NCI-H2029 (cell line): ENCODE measurements at regions not wholly inside any gene's neighbourhood (a gene's known extent, or its start where the extent isn't known, plus 50 kb on each side); places are given as distances from the start of the nearest gene placed in this dataset.
"Not testable (repeated sequence)": the region's sequence is repeated elsewhere in the genome, so short reads cannot be mapped to it uniquely, and the experiment has no call there.

Experiments
- DNase-seq: peaks from one replicate; lab custom pipeline; 2025; lab: John Stamatoyannopoulos, UW

GRCh38 chr1:55535724-55536544, 320.8 kb upstream of the USP24 start:
- DNase-seq: no peak

GRCh38 chr1:55534565-55535121, 319.5 kb upstream of the USP24 start:
- no peak for DNase-seq

GRCh38 chr1:55531644-55532043, 316.5 kb upstream of the USP24 start:
- DNase-seq: no peak

- DNase-seq: no peak
These were observed 315.8 kb upstream of the USP24 start for GRCh38 chr1:55530749-55531478.

- no peak for DNase-seq
These were observed 313.9 kb upstream of the USP24 start for GRCh38 chr1:55529017-55529416.

- DNase-seq: no peak
These were observed 312.7 kb upstream of the USP24 start for GRCh38 chr1:55527831-55528230.

- DNase-seq: no peak
These were observed 311.6 kb upstream of the USP24 start for GRCh38 chr1:55526716-55527115.

GRCh38 chr1:55524006-55524405, 308.8 kb upstream of the USP24 start:
- DNase-seq: no peak

GRCh38 chr1:55522982-55523381, 307.8 kb upstream of the USP24 start:
- no peak for DNase-seq

- no peak for DNase-seq
These were observed 307.3 kb upstream of the USP24 start for GRCh38 chr1:55522353-55522903.

- no peak for DNase-seq
These were observed 305.7 kb upstream of the USP24 start for GRCh38 chr1:55520861-55521260.

GRCh38 chr1:55519937-55520683, 304.9 kb upstream of the USP24 start:
- DNase-seq: no peak

- no peak for DNase-seq
These were observed 304.1 kb upstream of the USP24 start for GRCh38 chr1:55519276-55519675.

GRCh38 chr1:55517036-55517435, 301.9 kb upstream of the USP24 start:
- no peak for DNase-seq

GRCh38 chr1:55514571-55514970, 299.4 kb upstream of the USP24 start:
- not testable (repeated sequence) for DNase-seq

- DNase-seq: no peak
These were observed 297.3 kb upstream of the USP24 start for GRCh38 chr1:55512466-55512865.

- DNase-seq: no peak
These were observed 292.4 kb upstream of the USP24 start for GRCh38 chr1:55507578-55507931.

GRCh38 chr1:55506740-55507577, 291.8 kb upstream of the USP24 start:
- no peak for DNase-seq

GRCh38 chr1:55505326-55505725, 290.2 kb upstream of the USP24 start:
- DNase-seq: no peak

- no peak for DNase-seq
These were observed 289.2 kb upstream of the USP24 start for GRCh38 chr1:55504306-55504731.

GRCh38 chr1:55503663-55504305, 288.6 kb upstream of the USP24 start:
- no peak for DNase-seq
